ENCODE measurements at regions not wholly inside any gene's neighbourhood (a gene's known extent, or its start where the extent isn't known, plus 50 kb on each side); places are given as distances from the start of the nearest gene placed in this dataset.
"Not testable (repeated sequence)": the region's sequence is repeated elsewhere in the genome, so short reads cannot be mapped to it uniquely, and the experiment has no call there.

DNA sequence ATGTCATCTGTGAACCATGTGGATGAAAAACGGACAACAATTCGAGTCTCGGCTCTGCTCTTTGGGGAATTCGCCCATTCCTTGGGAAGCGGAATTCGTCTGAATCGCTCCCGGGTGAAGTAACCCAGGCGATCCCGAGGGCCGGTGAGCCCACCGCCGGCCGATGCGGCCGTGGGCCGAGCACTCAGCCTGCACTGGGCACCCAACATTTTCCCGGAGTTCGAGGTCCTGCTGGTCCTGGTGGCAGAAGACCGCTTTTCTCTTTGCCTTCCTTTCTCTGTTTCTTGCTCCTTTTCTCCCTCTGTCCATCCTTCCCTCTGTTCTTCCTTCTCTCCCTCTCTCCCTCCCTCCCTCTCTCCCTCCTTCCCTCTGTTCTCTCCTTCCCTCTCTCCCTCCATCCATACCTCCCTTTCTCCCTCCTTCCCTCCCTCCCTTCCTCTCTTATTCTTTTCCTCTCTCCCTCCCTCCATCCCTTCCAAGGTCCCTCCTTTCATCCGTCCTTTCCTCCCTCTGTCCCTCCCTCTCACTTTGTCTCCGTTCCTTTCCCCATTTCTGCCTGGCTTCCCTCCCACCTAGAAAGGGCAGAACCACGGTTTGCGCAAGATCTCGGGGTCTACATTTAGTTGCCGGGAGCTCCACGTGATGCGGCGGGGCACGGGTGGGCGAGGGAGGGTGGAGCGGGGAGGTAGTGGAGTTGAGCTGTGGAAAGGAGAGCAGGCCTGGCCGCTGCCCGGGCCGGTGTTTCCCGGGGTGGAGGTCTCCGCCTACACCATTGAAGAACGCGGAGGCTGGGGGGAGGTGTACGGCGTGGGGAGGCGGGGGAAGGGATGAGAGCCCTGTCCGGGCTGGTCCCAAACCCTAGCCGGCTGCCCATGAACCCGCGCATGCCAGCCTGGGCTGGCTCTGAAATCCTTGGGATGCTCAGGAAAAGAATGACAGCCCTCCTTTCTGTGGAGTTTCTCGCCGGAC lies 363.8 kb upstream of the DEFB115 start:
- TF ChIP-seq CTCF, POLR2A, EP300 (IDR thresholded peaks at IDR 0.05): not testable (repeated sequence)

Data from tibial nerve (tissue), 4 donors.